H9 (cell line): ENCODE measurements at regions not wholly inside any gene's neighbourhood (a gene's known extent, or its start where the extent isn't known, plus 50 kb on each side); places are given as distances from the start of the nearest gene placed in this dataset.

ENCODE experiments used
- DNase-seq: peaks from one replicate; pipeline ENCODE4 v3.0.0-alpha.2; 2017
- H2AFZ ChIP-seq: one replicate; pipeline ENCODE4 v1.6.1; 2013; ENCODE audit warnings: mild to moderate bottlenecking, low read length, control low read depth, moderate library complexity
- H2AK5ac ChIP-seq: 2 replicates; pipeline ENCODE4 v1.6.1; 2013; ENCODE audit warnings: low read length, control low read depth, mixed read lengths; ENCODE audit not compliant: insufficient read length
- H2BK120ac ChIP-seq: one replicate; pipeline ENCODE4 v1.6.1; 2013; ENCODE audit warnings: low read depth, mild to moderate bottlenecking, low read length, control low read depth, inconsistent platforms; ENCODE audit not compliant: poor library complexity, severe bottlenecking
- H2BK12ac ChIP-seq: 2 replicates; pipeline ENCODE4 v1.6.1; 2013; ENCODE audit warnings: low read length, control low read depth, mixed read lengths, low read depth; ENCODE audit not compliant: insufficient read length
- H2BK15ac ChIP-seq: 2 replicates; pipeline ENCODE4 v1.6.1; 2013; ENCODE audit warnings: low read depth, low read length, control low read depth
- H2BK20ac ChIP-seq: one replicate; pipeline ENCODE4 v1.6.1; 2013; ENCODE audit warnings: low read depth, mild to moderate bottlenecking, low read length, control low read depth, inconsistent platforms; ENCODE audit not compliant: poor library complexity, severe bottlenecking
- H2BK5ac ChIP-seq: 2 replicates; pipeline ENCODE4 v1.6.1; 2013; ENCODE audit warnings: low read length, control low read depth, mixed read lengths; ENCODE audit not compliant: insufficient read length
- H3K14ac ChIP-seq: 2 replicates; pipeline ENCODE4 v1.6.1; 2013; ENCODE audit warnings: low read length, control low read depth; ENCODE audit not compliant: insufficient read depth
- H3K18ac ChIP-seq: 2 replicates; pipeline ENCODE4 v1.6.1; 2013; ENCODE audit warnings: low read depth, mild to moderate bottlenecking, mixed read lengths, low read length, control low read depth; ENCODE audit not compliant: insufficient read length
- H3K23ac ChIP-seq: 2 replicates; pipeline ENCODE4 v1.6.1; 2013; ENCODE audit warnings: low read length, control low read depth, mixed read lengths, low read depth; ENCODE audit not compliant: insufficient read length
- H3K23me2 ChIP-seq: 2 replicates; pipeline ENCODE4 v1.6.1; 2013; ENCODE audit warnings: low read depth, mild to moderate bottlenecking, mixed read lengths, low read length, control low read depth; ENCODE audit not compliant: insufficient read length, poor library complexity, severe bottlenecking
- H3K27ac ChIP-seq: 2 replicates; pipeline ENCODE4 v1.5.1; 2013; ENCODE audit warnings: low read length, control low read depth, mixed read lengths, low read depth; ENCODE audit not compliant: insufficient read length
- H3K27me3 ChIP-seq: 2 replicates; pipeline ENCODE4 v1.6.1; 2013; ENCODE audit warnings: low read length, control low read depth, inconsistent platforms; ENCODE audit not compliant: insufficient read depth
- H3K4ac ChIP-seq: 2 replicates; pipeline ENCODE4 v1.6.1; 2013; ENCODE audit warnings: low read depth, mild to moderate bottlenecking, control low read depth, inconsistent platforms, low read length, moderate library complexity
- H3K4me1 ChIP-seq: 2 replicates; pipeline ENCODE4 v1.6.1; 2013; ENCODE audit warnings: low read length, control low read depth, inconsistent platforms; ENCODE audit not compliant: insufficient read depth
- H3K4me2 ChIP-seq: 2 replicates; pipeline ENCODE4 v1.6.1; 2013; ENCODE audit warnings: low read length, control low read depth, mixed read lengths; ENCODE audit not compliant: insufficient read length, insufficient read depth
- H3K56ac ChIP-seq: 2 replicates; pipeline ENCODE4 v1.6.1; 2013; ENCODE audit warnings: low read depth, mild to moderate bottlenecking, mixed read lengths, low read length, control low read depth; ENCODE audit not compliant: insufficient read length
- H3K79me1 ChIP-seq: 2 replicates; pipeline ENCODE4 v1.6.1; 2013; ENCODE audit warnings: low read depth, mild to moderate bottlenecking, moderate library complexity, low read length, control low read depth, inconsistent platforms; ENCODE audit not compliant: insufficient read depth, poor library complexity, severe bottlenecking
- H3K79me2 ChIP-seq: 2 replicates; pipeline ENCODE4 v1.6.1; 2013; ENCODE audit warnings: low read length, control low read depth, inconsistent platforms; ENCODE audit not compliant: insufficient read depth
- H3K9ac ChIP-seq: 2 replicates; pipeline ENCODE4 v1.6.1; 2013; ENCODE audit warnings: low read length, control low read depth, mixed read lengths; ENCODE audit not compliant: insufficient read length; ENCODE audit errors: extremely low read depth
- H3K9me3 ChIP-seq: one replicate; pipeline ENCODE4 v1.6.1; 2013; ENCODE audit warnings: low read depth, low read length, inconsistent platforms; ENCODE audit not compliant: control insufficient read depth
- H3T11ph ChIP-seq: one replicate; pipeline ENCODE4 v1.6.1; 2013; ENCODE audit warnings: mild to moderate bottlenecking, low read length, control low read depth, inconsistent platforms
- H4K20me1 ChIP-seq: one replicate; pipeline ENCODE4 v1.6.1; 2013; ENCODE audit not compliant: control insufficient read depth, insufficient read length, insufficient read depth
- H4K5ac ChIP-seq: 2 replicates; pipeline ENCODE4 v1.6.1; 2013; ENCODE audit warnings: low read depth, mild to moderate bottlenecking, mixed read lengths, low read length, control low read depth; ENCODE audit not compliant: insufficient read length
- H4K8ac ChIP-seq: replicated peaks from 2 replicates; pipeline ENCODE4 v1.6.1; 2013; ENCODE audit warnings: low read length, control low read depth, mixed read lengths, low read depth; ENCODE audit not compliant: insufficient read length
- H4K91ac ChIP-seq: 2 replicates; pipeline ENCODE4 v1.6.1; 2013; ENCODE audit warnings: low read depth, mild to moderate bottlenecking, moderate library complexity, mixed read lengths, low read length, control low read depth; ENCODE audit not compliant: insufficient read length
- H3K27ac Mint-ChIP-seq, 3 experiments: 2 replicates in 2 of 3; 3 replicates in 1 of 3; pipeline ENCODE4 v1.8.0; 2020 to 2021; ENCODE audit warnings: mixed read lengths in 3 of 3, mild to moderate bottlenecking in 1 of 3, moderate library complexity in 1 of 3
- H3K27me3 Mint-ChIP-seq: 2 replicates; pipeline ENCODE4 v1.8.0; 2021; ENCODE audit warnings: low read depth, mild to moderate bottlenecking, moderate library complexity, mixed read lengths
- H3K36me3 Mint-ChIP-seq, 3 experiments: 2 replicates in 2 of 3; 3 replicates in 1 of 3; pipeline ENCODE4 v1.8.0; 2020 to 2021; ENCODE audit warnings: low read depth in 3 of 3, mixed read lengths in 3 of 3; ENCODE audit not compliant: insufficient read depth in 1 of 3
- H3K4me1 Mint-ChIP-seq, 2 experiments: 2 replicates each; pipeline ENCODE4 v1.8.0; 2020; ENCODE audit warnings: mixed read lengths in 2 of 2
- H3K4me3 Mint-ChIP-seq, 2 experiments: 2 replicates in 1 of 2; 3 replicates in 1 of 2; pipeline ENCODE4 v1.8.0; 2020 to 2021; ENCODE audit warnings: mild to moderate bottlenecking in 2 of 2, mixed read lengths in 2 of 2, moderate library complexity in 1 of 2
- H3K9me3 Mint-ChIP-seq, 2 experiments: 2 replicates in 1 of 2; 3 replicates in 1 of 2; pipeline ENCODE4 v1.8.0; 2020; ENCODE audit warnings: mild to moderate bottlenecking in 2 of 2, mixed read lengths in 2 of 2, moderate library complexity in 1 of 2
- WGBS: extraction: QIAGEN DNeasy Blood & Tissue Kit; methylation state at CpG from one replicate; pipeline ENCODE4 v1.1.7; 2013; ENCODE audit warnings: missing lambda C conversion rate, low lambda C conversion rate, mixed read lengths; ENCODE audit not compliant: insufficient read length; ENCODE audit errors: extremely low coverage; 5-methylcytosine and 5-hydroxymethylcytosine counted together
- TF ChIP-seq, protein P1 (sequence below): fragments of 200-600 bp; sonication (generic); conservative IDR thresholded peaks from 3 replicates; pipeline ENCODE4 v1.8.0; 2021; ENCODE audit warnings: antibody characterized with exemption, mild to moderate bottlenecking

DNA sequence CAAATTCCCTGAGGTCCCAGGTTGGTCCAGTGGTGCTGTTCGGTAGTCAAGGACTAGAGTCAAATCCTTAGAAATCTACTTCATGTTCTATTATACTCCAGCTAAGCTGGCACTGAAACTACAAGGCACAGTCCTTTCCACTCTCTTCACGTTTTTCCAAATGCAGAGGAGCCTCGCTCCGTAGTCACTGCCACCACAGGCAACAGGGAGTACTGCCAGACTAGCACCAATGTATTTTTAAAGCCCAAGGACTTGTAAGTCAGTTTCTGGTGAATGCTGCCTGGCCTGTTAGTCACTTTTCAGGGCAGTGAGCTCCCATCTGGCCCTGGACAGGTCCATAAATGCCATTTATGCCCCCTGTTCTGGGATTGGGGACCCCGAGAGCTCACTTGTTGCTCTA lies 323.5 kb downstream of the FAM47A start:
- peaks cover 3% of the 10 kb centered on the region for H3K9me3 ChIP-seq
- H2BK15ac ChIP-seq = no peak overlapping the region
- H3K4me1 ChIP-seq = no peaks in the 10 kb centered on the region
- TF ChIP-seq, protein P1, sequence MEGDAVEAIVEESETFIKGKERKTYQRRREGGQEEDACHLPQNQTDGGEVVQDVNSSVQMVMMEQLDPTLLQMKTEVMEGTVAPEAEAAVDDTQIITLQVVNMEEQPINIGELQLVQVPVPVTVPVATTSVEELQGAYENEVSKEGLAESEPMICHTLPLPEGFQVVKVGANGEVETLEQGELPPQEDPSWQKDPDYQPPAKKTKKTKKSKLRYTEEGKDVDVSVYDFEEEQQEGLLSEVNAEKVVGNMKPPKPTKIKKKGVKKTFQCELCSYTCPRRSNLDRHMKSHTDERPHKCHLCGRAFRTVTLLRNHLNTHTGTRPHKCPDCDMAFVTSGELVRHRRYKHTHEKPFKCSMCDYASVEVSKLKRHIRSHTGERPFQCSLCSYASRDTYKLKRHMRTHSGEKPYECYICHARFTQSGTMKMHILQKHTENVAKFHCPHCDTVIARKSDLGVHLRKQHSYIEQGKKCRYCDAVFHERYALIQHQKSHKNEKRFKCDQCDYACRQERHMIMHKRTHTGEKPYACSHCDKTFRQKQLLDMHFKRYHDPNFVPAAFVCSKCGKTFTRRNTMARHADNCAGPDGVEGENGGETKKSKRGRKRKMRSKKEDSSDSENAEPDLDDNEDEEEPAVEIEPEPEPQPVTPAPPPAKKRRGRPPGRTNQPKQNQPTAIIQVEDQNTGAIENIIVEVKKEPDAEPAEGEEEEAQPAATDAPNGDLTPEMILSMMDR = peak; percentile 46; the same call in 2 of the 3 replicates
- no CpG with 5 or more reads among the region's 5 CpGs for WGBS
- Mint-ChIP-seq H3K27me3 (no peaks in the 10 kb centered on the region), H3K27ac (no peak overlapping the region), H3K9me3 (peaks cover 12 to 56% of the 10 kb centered on the region in 2 experiments; a peak in 4 of 5 replicates), H3K36me3 (peaks cover 0 to 5% (median 0%) of the 10 kb centered on the region in 3 experiments; a peak in 4 of 7 replicates), H3K4me1 (no peaks in the 10 kb centered on the region), H3K4me3 (no peak overlapping the region)
- H4K8ac ChIP-seq = no peak overlapping the region
- no peak overlapping the region for H3T11ph ChIP-seq
- H3K27ac ChIP-seq = no peak overlapping the region
- H3K4ac ChIP-seq = no peak overlapping the region
- no peak overlapping the region for H3K14ac ChIP-seq
- no peak overlapping the region for H3K56ac ChIP-seq
- H3K9ac ChIP-seq = no peak overlapping the region
- H3K4me2 ChIP-seq = no peak overlapping the region
- no peaks in the 10 kb centered on the region for H3K79me1 ChIP-seq
- no peak overlapping the region for H2BK12ac ChIP-seq
- H2BK120ac ChIP-seq = no peak overlapping the region
- no peak overlapping the region for H2BK5ac ChIP-seq
- no peaks in the 10 kb centered on the region for H3K79me2 ChIP-seq
- H4K5ac ChIP-seq = no peak overlapping the region
- H2BK20ac ChIP-seq = no peak overlapping the region
- no peak overlapping the region for H4K91ac ChIP-seq
- no peaks in the 10 kb centered on the region for H3K27me3 ChIP-seq
- H3K23ac ChIP-seq = no peak overlapping the region
- no peaks in the 10 kb centered on the region for H4K20me1 ChIP-seq
- H3K23me2 ChIP-seq = no peaks in the 10 kb centered on the region
- H2AFZ ChIP-seq = no peak overlapping the region
- no peak overlapping the region for H2AK5ac ChIP-seq
- DNase-seq = peak; percentile 52
- no peak overlapping the region for H3K18ac ChIP-seq
